Smooth muscle cell (in vitro differentiated cells): ENCODE measurements at regions not wholly inside any gene's neighbourhood (a gene's known extent, or its start where the extent isn't known, plus 50 kb on each side); places are given as distances from the start of the nearest gene placed in this dataset.
"Not testable (repeated sequence)": the region's sequence is repeated elsewhere in the genome, so short reads cannot be mapped to it uniquely, and the experiment has no call there.

Source experiments
- DNase-seq: peaks from one replicate; lab custom pipeline; 2025; ENCODE audit not compliant: unreplicated experiment; lab: John Stamatoyannopoulos, UW
- H2AFZ ChIP-seq: fragments of 200-600 bp; sonication (generic); 2 replicates; pipeline ENCODE4 v1.6.0; 2016; ENCODE audit warnings: antibody characterized with exemption, low read depth, mild to moderate bottlenecking
- H3F3A ChIP-seq: fragments of 200-600 bp; sonication (generic); 2 replicates; pipeline ENCODE4 v1.6.0; 2017; ENCODE audit warnings: antibody characterized with exemption, low read depth
- H3K27ac ChIP-seq: fragments of 200-600 bp; sonication (generic); 2 replicates; pipeline ENCODE4 v1.5.1; 2016; ENCODE audit warnings: low read depth, mild to moderate bottlenecking
- H3K27me3 ChIP-seq: fragments of 200-600 bp; sonication (generic); 2 replicates; pipeline ENCODE4 v1.6.1; 2016; ENCODE audit warnings: low read depth, mild to moderate bottlenecking
- H3K36me3 ChIP-seq: fragments of 200-600 bp; sonication (generic); 2 replicates; pipeline ENCODE4 v1.5.1; 2016; ENCODE audit warnings: low read depth
- H3K4me1 ChIP-seq: fragments of 200-600 bp; sonication (generic); 2 replicates; pipeline ENCODE4 v1.5.1; 2016; ENCODE audit warnings: low read depth
- H3K4me2 ChIP-seq: fragments of 200-600 bp; sonication (generic); 2 replicates; pipeline ENCODE4 v1.6.0; 2016; ENCODE audit warnings: mild to moderate bottlenecking
- H3K4me3 ChIP-seq: fragments of 200-600 bp; sonication (generic); 2 replicates; pipeline ENCODE4 v1.5.1; 2016; ENCODE audit warnings: mild to moderate bottlenecking
- H3K79me2 ChIP-seq: fragments of 200-600 bp; sonication (generic); 2 replicates; pipeline ENCODE4 v1.6.0; 2016; ENCODE audit warnings: low read depth, mild to moderate bottlenecking
- H3K9ac ChIP-seq: fragments of 200-600 bp; sonication (generic); 2 replicates; pipeline ENCODE4 v1.6.0; 2016; ENCODE audit warnings: low read depth
- H3K9me3 ChIP-seq: fragments of 200-600 bp; sonication (generic); replicated peaks from 2 replicates; pipeline ENCODE4 v1.5.1; 2016; ENCODE audit warnings: low read depth
- H4K20me1 ChIP-seq: fragments of 200-600 bp; sonication (generic); 2 replicates; pipeline ENCODE4 v1.6.0; 2016; ENCODE audit warnings: low read depth
- CTCF ChIP-seq: fragments of 200-600 bp; sonication (generic); IDR thresholded peaks from 2 replicates; pipeline ENCODE4 v1.5.1; 2017; ENCODE audit warnings: borderline replicate concordance, mild to moderate bottlenecking, antibody characterized with exemption; ENCODE audit not compliant: insufficient read depth, poor library complexity, severe bottlenecking
- WGBS: methylation state at CpG from one replicate; pipeline ENCODE4 v1.1.7; 2016; ENCODE audit warnings: low lambda C conversion rate; 5-methylcytosine and 5-hydroxymethylcytosine counted together

- no peak overlapping the region for H3K9ac ChIP-seq
- no peak for DNase-seq
- H3K4me1 ChIP-seq = no peaks in the 10 kb centered on the region
- H3K36me3 ChIP-seq = no peaks in the 10 kb centered on the region
- H3K4me3 ChIP-seq = no peak overlapping the region
- no peak overlapping the region for H3K27ac ChIP-seq
- no peaks in the 10 kb centered on the region for H4K20me1 ChIP-seq
- no peaks in the 10 kb centered on the region for H3K79me2 ChIP-seq
- no peaks in the 10 kb centered on the region for H3K9me3 ChIP-seq
- H3K27me3 ChIP-seq = no peaks in the 10 kb centered on the region
- H2AFZ ChIP-seq = no peak overlapping the region
- no peak overlapping the region for H3K4me2 ChIP-seq
- H3F3A ChIP-seq = no peaks in the 10 kb centered on the region
- no peak for TF ChIP-seq CTCF
Observed at GRCh38 chr6:69465866-69466265, 330.9 kb downstream of the LMBRD1 start.

GRCh38 chr6:69456086-69456485 lies 340.7 kb downstream of the LMBRD1 start:
- Histone ChIP-seq H2AFZ (no peak overlapping the region), H3K27me3 (no peaks in the 10 kb centered on the region), H3K36me3 (no peaks in the 10 kb centered on the region), H3K4me1 (no peaks in the 10 kb centered on the region), H3K9me3 (no peaks in the 10 kb centered on the region), H3K4me2 (no peak overlapping the region), H3K27ac (no peak overlapping the region), H3F3A (no peaks in the 10 kb centered on the region), H3K4me3 (no peak overlapping the region), H4K20me1 (no peaks in the 10 kb centered on the region), H3K79me2 (no peaks in the 10 kb centered on the region), H3K9ac (no peak overlapping the region)
- WGBS = 85% methylated on average over 3 of the region's 3 CpGs
- no peak for TF ChIP-seq CTCF
- no peak for DNase-seq

- H3K4me3 ChIP-seq, DNase-seq, H3K27me3 ChIP-seq, H3K4me2 ChIP-seq, H3K27ac ChIP-seq, H3K4me1 ChIP-seq, H2AFZ ChIP-seq, H3K9me3 ChIP-seq, H3K36me3 ChIP-seq, H3K79me2 ChIP-seq, H4K20me1 ChIP-seq, H3K9ac ChIP-seq, H3F3A ChIP-seq: not testable (repeated sequence)
- WGBS = 97% methylated on average over 2 of the region's 2 CpGs
Observed at GRCh38 chr6:69454619-69455018, 342.2 kb downstream of the LMBRD1 start.

GRCh38 chr6:69450493-69450892 lies 346.3 kb downstream of the LMBRD1 start:
- 63% methylated on average over 3 of the region's 3 CpGs for WGBS
- not testable (repeated sequence) for H3K79me2 ChIP-seq, H4K20me1 ChIP-seq, H3K4me1 ChIP-seq, DNase-seq, H3K9me3 ChIP-seq, H3K9ac ChIP-seq, H3K4me3 ChIP-seq, H2AFZ ChIP-seq, H3K27ac ChIP-seq, H3K4me2 ChIP-seq, H3K36me3 ChIP-seq, H3K27me3 ChIP-seq, H3F3A ChIP-seq

- no peak for TF ChIP-seq CTCF
- WGBS = 96% methylated on average over 8 of the region's 8 CpGs
- no peak overlapping the region for H3K4me2 ChIP-seq
Observed at GRCh38 chr6:69449887-69450286, 346.9 kb downstream of the LMBRD1 start.

More at GRCh38 chr6:69449887-69450286, 346.9 kb downstream of the LMBRD1 start:
- H3K27ac ChIP-seq = no peak overlapping the region
- no peak overlapping the region for H3K4me3 ChIP-seq
- no peak overlapping the region for H2AFZ ChIP-seq
- H3K9me3 ChIP-seq = no peaks in the 10 kb centered on the region
- no peak overlapping the region for H3K9ac ChIP-seq
- H3F3A ChIP-seq = no peaks in the 10 kb centered on the region
- no peak for DNase-seq
- H4K20me1 ChIP-seq = no peaks in the 10 kb centered on the region
- no peaks in the 10 kb centered on the region for H3K79me2 ChIP-seq
- no peaks in the 10 kb centered on the region for H3K36me3 ChIP-seq
- H3K27me3 ChIP-seq = no peaks in the 10 kb centered on the region
- no peaks in the 10 kb centered on the region for H3K4me1 ChIP-seq
